GM06990 (cell line): ENCODE measurements at regions not wholly inside any gene's neighbourhood (a gene's known extent, or its start where the extent isn't known, plus 50 kb on each side); places are given as distances from the start of the nearest gene placed in this dataset.
A peak's percentile ranks its signal among the peaks of the same experiment; 100 is the strongest.
"Not testable (repeated sequence)": the region's sequence is repeated elsewhere in the genome, so short reads cannot be mapped to it uniquely, and the experiment has no call there.

Experiments
- DNase-seq: peaks from one replicate; pipeline ENCODE4 v3.0.0-alpha.2; 2011; ENCODE audit not compliant: insufficient read length; ENCODE audit errors: extremely low read depth
- H3K27me3 ChIP-seq: replicated peaks from 2 replicates; pipeline ENCODE4 v1.6.0; 2011; ENCODE audit warnings: low read length; ENCODE audit not compliant: control insufficient read depth, insufficient read depth
- H3K36me3 ChIP-seq: 2 replicates; pipeline ENCODE4 v1.5.1; 2011; ENCODE audit warnings: low read length; ENCODE audit not compliant: control insufficient read depth, insufficient read depth
- H3K4me3 ChIP-seq: replicated peaks from 2 replicates; pipeline ENCODE4 v1.5.1; 2011; ENCODE audit warnings: low read depth, mild to moderate bottlenecking, control low read depth, low read length
- TF ChIP-seq, protein P1 (sequence below): IDR thresholded peaks from 2 replicates; pipeline ENCODE4 v1.5.1; 2011; ENCODE audit warnings: low read length, control low read depth, mild to moderate bottlenecking, inconsistent platforms; ENCODE audit not compliant: insufficient read depth, poor library complexity, severe bottlenecking

DNA sequence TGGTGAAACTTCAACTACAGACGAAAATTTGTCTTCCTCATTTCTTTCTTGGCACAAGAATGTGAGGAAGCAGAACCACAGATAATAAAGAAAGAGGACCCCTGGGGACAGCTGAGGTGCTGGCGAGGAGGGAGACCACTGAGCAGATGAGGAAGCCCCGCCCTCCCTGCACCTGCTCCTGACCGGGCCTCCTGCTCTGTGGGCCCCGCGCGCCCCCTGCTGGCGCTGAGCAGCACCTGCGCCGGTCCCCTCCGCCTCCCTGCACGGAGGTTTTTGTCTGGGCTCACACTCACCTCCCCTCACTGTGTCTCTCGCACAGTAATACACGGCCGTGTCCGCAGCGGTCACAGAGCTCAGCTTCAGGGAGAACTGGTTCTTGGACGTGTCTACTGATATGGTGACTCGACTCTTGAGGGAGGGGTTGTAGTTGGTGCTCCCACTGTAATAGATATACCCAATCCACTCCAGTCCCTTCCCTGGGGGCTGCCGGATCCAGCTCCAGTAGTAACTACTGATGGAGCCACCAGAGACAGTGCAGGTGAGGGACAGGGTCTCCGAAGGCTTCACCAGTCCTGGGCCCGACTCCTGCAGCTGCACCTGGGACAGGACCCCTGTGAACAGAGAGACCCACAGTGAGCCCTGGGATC, 1100.7 kb downstream of the TMEM121 start:
- H3K36me3 ChIP-seq, H3K27me3 ChIP-seq, H3K4me3 ChIP-seq: not testable (repeated sequence)
- DNase-seq = peak; percentile 56
- TF ChIP-seq, protein P1, sequence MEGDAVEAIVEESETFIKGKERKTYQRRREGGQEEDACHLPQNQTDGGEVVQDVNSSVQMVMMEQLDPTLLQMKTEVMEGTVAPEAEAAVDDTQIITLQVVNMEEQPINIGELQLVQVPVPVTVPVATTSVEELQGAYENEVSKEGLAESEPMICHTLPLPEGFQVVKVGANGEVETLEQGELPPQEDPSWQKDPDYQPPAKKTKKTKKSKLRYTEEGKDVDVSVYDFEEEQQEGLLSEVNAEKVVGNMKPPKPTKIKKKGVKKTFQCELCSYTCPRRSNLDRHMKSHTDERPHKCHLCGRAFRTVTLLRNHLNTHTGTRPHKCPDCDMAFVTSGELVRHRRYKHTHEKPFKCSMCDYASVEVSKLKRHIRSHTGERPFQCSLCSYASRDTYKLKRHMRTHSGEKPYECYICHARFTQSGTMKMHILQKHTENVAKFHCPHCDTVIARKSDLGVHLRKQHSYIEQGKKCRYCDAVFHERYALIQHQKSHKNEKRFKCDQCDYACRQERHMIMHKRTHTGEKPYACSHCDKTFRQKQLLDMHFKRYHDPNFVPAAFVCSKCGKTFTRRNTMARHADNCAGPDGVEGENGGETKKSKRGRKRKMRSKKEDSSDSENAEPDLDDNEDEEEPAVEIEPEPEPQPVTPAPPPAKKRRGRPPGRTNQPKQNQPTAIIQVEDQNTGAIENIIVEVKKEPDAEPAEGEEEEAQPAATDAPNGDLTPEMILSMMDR = peak; percentile 60

DNA sequence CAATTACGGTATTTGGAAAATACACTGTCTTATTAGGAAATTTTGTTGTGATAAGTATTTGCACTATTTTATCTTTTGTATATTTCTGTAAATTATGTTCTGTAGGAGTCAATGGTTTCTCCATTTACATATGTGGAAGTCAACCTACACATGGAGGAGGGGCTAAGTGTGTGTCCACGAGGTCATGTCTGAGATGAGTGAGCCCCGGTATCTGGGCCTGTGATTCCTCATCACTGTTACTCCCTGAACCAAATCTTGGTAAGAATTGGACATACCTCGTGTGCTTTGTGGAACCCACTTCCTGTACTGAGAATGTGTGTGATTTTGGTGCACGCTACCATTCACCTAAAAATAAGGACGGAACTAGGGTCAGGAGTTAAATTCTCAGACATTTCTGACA, 1105.5 kb downstream of the TMEM121 start:
- no peak for DNase-seq
- TF ChIP-seq, protein P1 = no peak
- no peaks in the 10 kb centered on the region for H3K36me3 ChIP-seq
- no peaks in the 10 kb centered on the region for H3K27me3 ChIP-seq
- H3K4me3 ChIP-seq = no peak overlapping the region

DNA sequence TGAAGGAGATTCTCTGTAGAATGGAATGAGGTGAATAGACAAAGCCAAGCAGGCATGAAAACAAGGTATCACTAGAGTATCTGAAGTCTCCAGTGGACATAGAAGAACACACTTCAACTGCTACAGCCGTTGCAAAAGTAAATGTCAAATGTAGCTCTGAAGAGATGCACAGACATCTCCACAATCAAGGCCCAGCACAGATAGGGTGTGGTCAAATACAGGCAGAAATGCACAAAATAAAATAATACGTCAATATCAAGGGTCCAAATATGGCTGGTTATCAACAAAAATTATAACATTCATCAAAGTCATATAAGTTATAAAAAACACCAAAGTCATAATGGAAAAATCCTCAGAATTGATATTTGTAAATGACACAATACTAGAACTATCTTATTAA, 1107.3 kb downstream of the TMEM121 start:
- Histone ChIP-seq H3K4me3 (no peak overlapping the region), H3K27me3 (no peaks in the 10 kb centered on the region), H3K36me3 (no peaks in the 10 kb centered on the region)
- no peak for DNase-seq
- TF ChIP-seq, protein P1 = no peak

DNA sequence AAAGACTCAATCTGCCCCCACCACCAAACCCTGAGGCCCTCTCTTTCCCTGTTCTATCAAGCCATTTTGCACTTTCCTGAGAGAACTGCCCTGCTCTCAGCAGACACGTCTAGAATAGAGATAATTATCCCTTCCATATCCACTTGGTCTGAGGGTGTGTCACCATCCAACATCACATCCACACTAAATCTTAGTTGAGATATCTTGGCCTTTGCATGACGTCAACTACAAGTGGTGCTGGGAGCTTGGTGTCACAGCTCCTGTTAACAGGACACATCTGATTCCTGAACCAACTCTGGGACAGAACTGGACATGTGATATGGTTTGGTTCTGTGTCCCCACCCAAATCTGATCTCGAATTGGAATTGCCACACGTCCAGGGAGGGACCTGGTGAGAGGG, 1109.2 kb downstream of the TMEM121 start:
- no peak overlapping the region for H3K4me3 ChIP-seq
- TF ChIP-seq, protein P1 = no peak
- DNase-seq = no peak
- H3K36me3 ChIP-seq = no peaks in the 10 kb centered on the region
- H3K27me3 ChIP-seq = no peaks in the 10 kb centered on the region

DNA sequence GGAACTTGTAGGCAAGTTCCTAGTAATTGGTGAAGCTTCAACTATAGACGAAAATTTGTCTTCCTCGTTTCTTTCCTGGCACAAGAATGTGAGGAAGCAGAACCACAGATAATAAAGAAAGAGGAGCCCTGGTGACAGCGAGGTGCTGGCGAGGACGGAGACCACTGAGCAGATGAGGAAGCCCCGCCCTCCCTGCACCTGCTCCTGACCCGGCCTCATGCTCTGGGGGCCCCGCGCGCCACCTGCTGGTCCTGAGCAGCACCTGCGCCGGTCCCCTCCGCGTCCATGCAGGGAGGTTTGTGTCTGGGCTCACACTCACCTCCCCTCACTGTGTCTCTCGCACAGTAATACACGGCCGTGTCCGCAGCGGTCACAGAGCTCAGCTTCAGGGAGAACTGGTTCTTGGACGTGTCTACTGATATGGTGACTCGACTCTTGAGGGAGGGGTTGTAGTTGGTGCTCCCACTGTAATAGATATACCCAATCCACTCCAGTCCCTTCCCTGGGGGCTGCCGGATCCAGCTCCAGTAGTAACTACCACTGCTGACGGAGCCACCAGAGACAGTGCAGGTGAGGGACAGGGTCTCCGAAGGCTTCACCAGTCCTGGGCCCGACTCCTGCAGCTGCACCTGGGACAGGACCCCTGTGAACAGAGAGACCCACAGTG, 1112.5 kb downstream of the TMEM121 start:
- peak; percentile 26 for DNase-seq

DNA sequence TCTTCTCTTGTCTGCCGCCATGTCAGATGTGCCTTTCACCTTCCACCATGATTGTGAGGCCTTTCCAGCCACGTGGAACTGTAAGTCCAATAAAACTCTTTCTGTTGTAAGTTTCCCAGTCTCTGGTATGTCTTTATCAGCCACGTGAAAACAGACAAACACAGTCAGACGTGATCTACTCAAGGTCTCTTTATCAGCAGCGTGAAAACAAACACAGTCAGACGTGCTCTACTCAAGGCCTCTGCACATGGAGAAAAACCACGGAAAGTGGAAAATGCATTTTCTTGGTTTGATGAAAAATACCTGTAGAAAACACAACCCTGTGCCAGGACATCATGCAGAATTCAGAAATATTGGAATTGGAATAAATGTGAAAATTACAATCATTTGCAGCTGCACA, 1115.7 kb downstream of the TMEM121 start:
- H3K27me3 ChIP-seq = no peaks in the 10 kb centered on the region
- DNase-seq = no peak
- TF ChIP-seq, protein P1 = no peak
- no peak overlapping the region for H3K4me3 ChIP-seq
- no peaks in the 10 kb centered on the region for H3K36me3 ChIP-seq

More for the DNA sequence above, 1112.5 kb downstream of the TMEM121 start:
- H3K4me3 ChIP-seq, H3K27me3 ChIP-seq, H3K36me3 ChIP-seq: not testable (repeated sequence)

DNA sequence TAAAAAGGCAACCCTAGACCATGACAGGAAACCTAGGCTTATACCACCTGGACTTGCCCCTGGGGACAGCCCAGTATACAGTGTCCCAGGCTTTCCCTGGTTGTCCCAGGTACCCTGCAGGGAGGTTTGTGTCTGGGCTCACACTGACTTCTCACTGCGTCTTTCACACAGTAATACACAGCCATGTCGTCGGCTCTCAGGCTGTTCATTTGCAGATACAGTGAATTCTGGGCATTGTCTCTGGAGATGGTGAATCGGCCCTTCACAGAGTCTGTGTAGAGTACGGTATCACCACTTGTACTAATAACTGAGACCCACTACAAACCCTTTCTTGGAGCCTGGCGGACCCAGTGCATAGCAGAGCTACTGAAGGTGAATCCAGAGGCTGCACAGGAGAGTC, 1116.6 kb downstream of the TMEM121 start:
- DNase-seq, H3K27me3 ChIP-seq, H3K36me3 ChIP-seq, H3K4me3 ChIP-seq: not testable (repeated sequence)

DNA sequence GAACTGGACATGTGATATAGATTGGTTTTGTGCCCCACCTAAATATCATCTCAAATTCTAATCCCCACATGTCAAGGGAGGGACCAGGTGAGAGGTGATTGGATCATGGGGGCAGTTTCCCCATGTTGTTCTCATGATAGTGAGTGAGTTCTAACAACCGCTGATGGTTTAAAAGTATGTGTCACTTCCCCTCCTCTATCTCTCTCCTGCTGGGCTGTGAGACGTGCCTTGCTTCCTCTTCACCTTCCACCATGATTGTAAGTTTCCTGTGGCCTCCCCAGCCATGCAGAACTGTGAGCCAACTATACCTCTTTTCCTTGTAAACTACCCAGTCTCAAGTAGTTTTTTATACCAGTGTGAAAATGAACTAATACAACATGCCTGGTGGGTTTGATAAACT, 1122.5 kb downstream of the TMEM121 start:
- H3K36me3 ChIP-seq, H3K4me3 ChIP-seq, H3K27me3 ChIP-seq, DNase-seq: not testable (repeated sequence)
